Nephron (organoid): ENCODE measurements at regions not wholly inside any gene's neighbourhood (a gene's known extent, or its start where the extent isn't known, plus 50 kb on each side); places are given as distances from the start of the nearest gene placed in this dataset.
A peak's percentile ranks its signal among the peaks of the same experiment; 100 is the strongest.

ENCODE experiments used
- H3K27ac Mint-ChIP-seq, 3 experiments: 2 replicates each; pipeline ENCODE4 v1.8.0; 2020; ENCODE audit warnings: mixed read lengths in 3 of 3, mild to moderate bottlenecking in 2 of 3, moderate library complexity in 1 of 3
- H3K27me3 Mint-ChIP-seq: 2 replicates; pipeline ENCODE4 v1.8.0; 2021; ENCODE audit warnings: low read depth, mild to moderate bottlenecking, moderate library complexity, mixed read lengths
- H3K36me3 Mint-ChIP-seq: 2 replicates; pipeline ENCODE4 v1.8.0; 2020; ENCODE audit warnings: low read depth, mixed read lengths
- H3K4me1 Mint-ChIP-seq: 2 replicates; pipeline ENCODE4 v1.8.0; 2020; ENCODE audit warnings: mixed read lengths
- H3K4me3 Mint-ChIP-seq, 3 experiments: 2 replicates each; pipeline ENCODE4 v1.8.0; 2020; ENCODE audit warnings: mild to moderate bottlenecking in 3 of 3, mixed read lengths in 3 of 3, moderate library complexity in 2 of 3
- H3K9me3 Mint-ChIP-seq: 2 replicates; pipeline ENCODE4 v1.8.0; 2020; ENCODE audit warnings: mixed read lengths
- CTCF ChIP-seq, 3 experiments: fragments of 200-600 bp; sonication (generic); IDR thresholded peaks; one replicate each; pipeline ENCODE4 v1.5.0; 2021; ENCODE audit warnings: antibody characterized with exemption in 3 of 3; ENCODE audit not compliant: unreplicated experiment in 3 of 3

GRCh38 chr18:44473394-44474066, 207.2 kb upstream of the SETBP1 start:
- Mint-ChIP-seq H3K4me3 (no peak overlapping the region), H3K27ac (peak overlapping the region in 2 of 3 experiments; percentile 25 to 29), H3K27me3 (no peaks in the 10 kb centered on the region), H3K36me3 (no peaks in the 10 kb centered on the region), H3K9me3 (peaks cover 12% of the 10 kb centered on the region), H3K4me1 (peaks cover 14% of the 10 kb centered on the region)
- TF ChIP-seq CTCF (IDR thresholded peaks at IDR 0.05; ENCODE audit: unreplicated experiment in 3 of 3) = no peak

- H3K9me3 Mint-ChIP-seq = peaks cover 17% of the 10 kb centered on the region
- peak overlapping the region; percentile 29 to 73 (median 53) for H3K27ac Mint-ChIP-seq
- TF ChIP-seq CTCF (IDR thresholded peaks at IDR 0.05; ENCODE audit: unreplicated experiment in 3 of 3) = no peak
- peaks cover 3% of the 10 kb centered on the region for H3K27me3 Mint-ChIP-seq
- peaks cover 14% of the 10 kb centered on the region for H3K4me1 Mint-ChIP-seq
- H3K36me3 Mint-ChIP-seq = no peaks in the 10 kb centered on the region
- H3K4me3 Mint-ChIP-seq = no peak overlapping the region
These were observed 206.6 kb upstream of the SETBP1 start for GRCh38 chr18:44474067-44474411.

- Mint-ChIP-seq H3K4me3 (no peak overlapping the region), H3K9me3 (peaks cover 20% of the 10 kb centered on the region), H3K27me3 (peaks cover 3% of the 10 kb centered on the region), H3K4me1 (peaks cover 14% of the 10 kb centered on the region), H3K27ac (peak overlapping the region; percentile 29 to 73 (median 53)), H3K36me3 (no peaks in the 10 kb centered on the region)
- TF ChIP-seq CTCF (IDR thresholded peaks at IDR 0.05; ENCODE audit: unreplicated experiment in 3 of 3) = no peak
These were observed 206.1 kb upstream of the SETBP1 start for GRCh38 chr18:44474591-44474990.

- no peak for TF ChIP-seq CTCF (IDR thresholded peaks at IDR 0.05; ENCODE audit: unreplicated experiment in 3 of 3)
- Mint-ChIP-seq H3K4me1 (no peaks in the 10 kb centered on the region), H3K27ac (no peak overlapping the region), H3K9me3 (peaks cover 43% of the 10 kb centered on the region), H3K27me3 (peaks cover 3% of the 10 kb centered on the region), H3K4me3 (no peak overlapping the region), H3K36me3 (no peaks in the 10 kb centered on the region)
These were observed 197.9 kb upstream of the SETBP1 start for GRCh38 chr18:44482761-44483160.

GRCh38 chr18:44495151-44495550, 185.5 kb upstream of the SETBP1 start:
- H3K9me3 Mint-ChIP-seq = peaks cover 4% of the 10 kb centered on the region
- H3K36me3 Mint-ChIP-seq = no peaks in the 10 kb centered on the region
- no peak overlapping the region for H3K4me3 Mint-ChIP-seq
- H3K27me3 Mint-ChIP-seq = no peaks in the 10 kb centered on the region
- peaks cover 16% of the 10 kb centered on the region for H3K4me1 Mint-ChIP-seq
- TF ChIP-seq CTCF (IDR thresholded peaks at IDR 0.05; ENCODE audit: unreplicated experiment in 3 of 3) = no peak
- H3K27ac Mint-ChIP-seq = no peak overlapping the region

- TF ChIP-seq CTCF (IDR thresholded peaks at IDR 0.05; ENCODE audit: unreplicated experiment in 3 of 3) = no peak
- Mint-ChIP-seq H3K27ac (peak overlapping the region; percentile 13 to 59 (median 24)), H3K9me3 (peaks cover 4% of the 10 kb centered on the region), H3K4me1 (peaks cover 16% of the 10 kb centered on the region), H3K4me3 (no peak overlapping the region), H3K36me3 (no peaks in the 10 kb centered on the region), H3K27me3 (no peaks in the 10 kb centered on the region)
These were observed 183.4 kb upstream of the SETBP1 start for GRCh38 chr18:44497311-44497710.
